Uterus (tissue), 2 donors: ENCODE measurements at regions not wholly inside any gene's neighbourhood (a gene's known extent, or its start where the extent isn't known, plus 50 kb on each side); places are given as distances from the start of the nearest gene placed in this dataset.

Experiments used
- CTCF ChIP-seq, 4 experiments: fragments of 200-600 bp in 2 of 4; fragments of 450-650 bp in 2 of 4; sonication (generic) in 2 of 4; IDR thresholded peaks; one replicate each; pipeline ENCODE4 v1.5.1; 2016 to 2019; ENCODE audit warnings: antibody characterized with exemption in 4 of 4, mild to moderate bottlenecking in 2 of 4, moderate library complexity in 1 of 4
- POLR2A ChIP-seq, 2 donors: fragments of 450-650 bp; IDR thresholded peaks; one replicate each; pipeline ENCODE4 v1.6.1; 2016; ENCODE audit warnings: antibody characterized with exemption in 2 of 2, mild to moderate bottlenecking in 1 of 2, moderate library complexity in 1 of 2

- TF ChIP-seq CTCF (IDR thresholded peaks at IDR 0.05) (no peak), POLR2A (IDR thresholded peaks at IDR 0.05) (no peak)
Observed at GRCh38 chr3:30546934-30547333, 59.5 kb upstream of the TGFBR2 start.
